GM21786 (cell line): ENCODE measurements at regions not wholly inside any gene's neighbourhood (a gene's known extent, or its start where the extent isn't known, plus 50 kb on each side); places are given as distances from the start of the nearest gene placed in this dataset.
"Not testable (repeated sequence)": the region's sequence is repeated elsewhere in the genome, so short reads cannot be mapped to it uniquely, and the experiment has no call there.

ENCODE experiments used
- ATAC-seq: cut with Tn5 transposase; IDR thresholded peaks from one replicate; pipeline ENCODE4 v1.9.1; 2021; ENCODE audit not compliant: unreplicated experiment

DNA sequence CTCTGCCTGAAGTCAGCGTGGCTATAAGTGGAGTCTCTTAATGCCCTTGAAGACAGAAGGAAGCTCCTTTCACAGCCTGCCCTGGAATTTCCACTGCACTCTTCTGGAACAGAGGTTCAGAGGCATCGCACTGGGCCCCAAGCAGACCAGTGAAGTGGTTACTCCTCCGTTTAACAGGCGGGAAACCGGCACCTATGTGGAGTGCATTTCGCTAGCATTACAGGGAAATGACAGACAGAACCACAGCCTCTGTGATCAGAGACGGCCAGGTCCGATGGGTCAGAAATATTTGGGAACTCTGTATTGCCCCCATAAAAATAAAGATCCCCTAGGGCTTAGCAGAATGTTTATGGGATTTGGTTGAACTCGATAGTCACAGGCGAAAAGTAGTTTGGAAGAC is 406.9 kb upstream of the PRKCQ start:
- no peak for ATAC-seq

DNA sequence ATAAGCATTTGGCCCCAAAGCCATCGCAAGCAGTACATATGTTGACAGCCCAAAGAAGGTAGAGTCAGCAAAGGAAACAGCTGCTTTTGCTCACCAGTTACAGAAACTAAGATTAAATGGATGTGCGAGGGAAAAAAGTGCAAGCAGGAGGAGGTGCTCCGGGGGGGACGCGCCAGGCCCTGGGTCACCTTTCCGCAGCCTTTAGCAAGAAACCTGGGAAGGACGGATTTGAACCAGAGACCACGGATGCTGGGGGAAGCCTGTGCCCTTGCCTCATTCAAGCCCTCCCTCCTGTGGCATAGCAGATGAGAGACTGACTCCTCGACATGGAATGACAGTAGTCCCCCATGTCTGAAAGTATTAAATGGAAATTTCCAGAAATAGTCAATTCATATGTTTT is 405.6 kb upstream of the PRKCQ start:
- no peak for ATAC-seq

DNA sequence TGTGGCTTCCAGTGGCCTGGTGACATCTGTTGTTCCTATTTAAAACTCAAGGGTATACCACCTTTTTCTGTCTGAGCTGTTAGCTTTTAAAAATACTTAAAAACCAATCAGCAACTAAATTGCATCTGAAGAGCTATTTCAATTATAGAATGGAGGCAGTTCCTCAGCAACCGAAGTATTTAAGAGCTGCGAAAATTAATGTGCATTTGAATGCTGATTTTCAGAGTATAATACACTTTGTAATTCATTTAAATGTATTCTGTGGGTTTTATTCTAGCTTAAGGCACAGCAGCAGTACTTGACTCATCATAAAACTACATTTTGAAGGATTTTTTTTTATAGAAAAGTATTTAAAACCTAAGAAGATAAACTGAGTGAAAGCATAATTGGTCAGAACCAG is 404.9 kb upstream of the PRKCQ start:
- no peak for ATAC-seq

DNA sequence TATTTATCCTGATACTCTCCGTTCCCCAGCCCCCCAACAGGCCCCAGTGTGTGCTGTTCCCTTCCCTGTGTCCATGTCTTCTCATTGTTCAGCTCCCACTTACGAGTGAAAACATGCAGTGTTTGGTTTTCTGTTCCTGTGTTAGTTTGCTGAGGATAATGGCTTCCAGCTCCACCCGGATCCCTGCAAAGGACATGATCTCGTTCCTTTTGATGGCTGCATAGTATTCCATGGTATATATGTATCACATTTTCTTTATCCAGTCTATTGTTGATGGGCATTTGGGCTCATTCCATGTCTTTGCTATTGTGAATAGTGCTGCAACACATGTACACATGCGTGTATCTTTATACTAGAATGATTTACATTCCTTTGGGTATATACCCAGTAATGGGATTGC is 403.9 kb upstream of the PRKCQ start:
- not testable (repeated sequence) for ATAC-seq

DNA sequence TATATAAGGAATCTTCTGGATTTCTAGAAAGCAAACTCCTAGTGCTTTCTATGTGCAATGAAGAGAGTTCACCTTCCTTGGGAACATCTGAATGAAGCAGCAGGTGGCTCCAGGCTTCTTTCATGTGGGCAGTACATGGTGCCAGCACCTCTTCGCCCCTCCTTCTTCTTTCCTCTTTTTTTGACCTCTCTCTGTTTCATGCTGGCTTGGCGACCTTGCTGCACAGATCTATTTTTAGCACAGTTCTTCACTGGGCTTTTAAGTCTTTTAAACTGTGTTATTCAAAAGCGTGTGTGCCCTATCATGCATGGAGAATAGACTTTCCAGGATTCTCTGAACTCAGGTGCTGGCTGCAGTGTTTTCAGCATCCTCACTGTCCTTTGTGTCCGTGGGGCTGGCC is 400.3 kb upstream of the PRKCQ start:
- ATAC-seq = no peak

DNA sequence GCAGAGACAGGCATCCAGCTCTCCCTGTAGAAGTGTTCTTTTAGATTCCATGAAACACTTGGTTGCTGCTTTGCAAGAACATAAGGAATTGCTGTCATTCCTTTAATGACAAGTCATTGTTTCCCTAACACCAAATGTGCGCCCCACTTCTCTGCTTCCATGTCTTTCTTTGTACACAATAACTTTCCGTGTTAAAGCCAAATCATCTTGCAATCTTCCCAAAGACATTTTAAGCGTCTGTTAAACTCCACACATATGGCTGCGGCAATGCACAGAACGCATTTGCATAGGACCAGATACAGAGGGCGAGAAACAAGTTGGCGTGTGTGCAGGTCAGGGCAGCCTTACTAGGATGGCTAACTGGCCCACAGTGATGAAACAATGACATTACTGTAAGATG is 399.3 kb upstream of the PRKCQ start:
- no peak for ATAC-seq

DNA sequence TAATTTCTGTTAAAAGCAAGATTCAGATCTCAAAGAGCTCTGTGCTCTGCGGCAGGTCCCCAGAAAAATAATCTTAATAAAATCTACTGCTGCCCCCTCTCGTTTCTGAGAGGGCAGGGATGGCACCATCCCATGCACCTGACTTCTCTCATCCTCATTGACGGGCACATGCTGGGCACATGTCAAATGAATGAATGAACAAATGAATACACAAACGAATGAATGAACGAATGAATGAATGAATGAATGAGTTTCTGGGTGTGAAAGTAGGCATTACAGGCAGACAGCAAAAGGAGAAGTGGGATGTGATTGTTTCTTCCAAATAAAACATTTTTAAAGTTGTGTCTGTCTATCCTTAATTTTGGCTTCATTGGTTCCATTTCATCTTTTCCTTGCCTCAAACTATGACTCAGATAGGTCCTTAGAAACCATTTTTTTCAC is 398.1 kb upstream of the PRKCQ start:
- ATAC-seq = no peak

DNA sequence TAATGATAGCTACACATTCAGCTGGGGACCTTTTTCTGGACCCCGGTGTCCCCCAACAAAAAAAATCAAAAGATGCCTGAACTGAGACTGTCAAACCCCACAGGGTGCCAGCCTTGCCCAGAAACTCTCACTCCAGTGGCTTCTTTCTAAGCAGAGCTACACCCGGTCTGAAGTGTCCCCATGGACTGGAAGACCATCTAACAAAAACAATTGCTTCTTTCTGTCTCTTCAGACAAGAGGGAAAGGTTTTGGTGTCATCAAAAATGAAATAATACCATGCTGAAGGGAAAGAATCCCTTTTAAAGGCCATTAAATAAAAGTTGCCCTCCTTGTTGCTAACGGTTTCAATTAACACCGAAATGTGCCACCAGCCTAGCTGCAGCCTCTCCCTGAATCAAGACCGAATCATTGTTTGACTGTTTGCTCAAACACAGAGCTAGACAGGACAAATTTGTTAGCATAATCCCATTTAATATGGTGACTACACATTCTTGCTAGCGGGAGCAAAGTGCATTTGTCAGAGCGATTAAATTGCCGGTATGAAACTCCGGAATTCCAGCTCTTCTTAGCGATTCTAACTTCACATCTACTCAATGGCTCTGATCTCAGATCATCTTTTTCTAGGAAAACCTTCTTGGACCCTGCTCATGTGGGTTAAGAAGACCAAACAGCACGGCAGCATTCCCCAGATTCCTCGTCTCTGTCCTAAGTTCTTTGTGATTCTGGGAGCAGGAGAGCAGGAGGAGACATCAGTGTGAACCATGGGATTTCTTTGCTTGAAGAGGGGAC is 397.5 kb upstream of the PRKCQ start:
- ATAC-seq = no peak

DNA sequence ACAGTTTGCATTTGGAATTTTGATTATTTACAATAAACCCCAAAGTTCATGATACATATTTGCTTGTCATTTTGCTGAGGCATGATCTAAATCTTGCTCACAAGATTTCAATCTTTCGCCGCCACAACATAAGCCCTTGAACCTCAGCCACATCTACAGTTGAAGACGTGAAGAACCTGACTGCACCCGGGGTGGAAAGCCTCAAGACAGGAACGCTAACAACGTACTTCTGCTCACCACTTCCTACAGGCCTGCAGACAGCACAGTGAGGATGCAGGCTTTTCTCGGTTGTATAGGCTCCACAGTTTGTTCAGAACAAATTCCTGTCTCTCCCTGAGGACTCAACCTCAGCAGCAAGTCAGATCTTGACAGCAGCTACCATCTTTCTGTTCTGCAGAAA is 393.8 kb upstream of the PRKCQ start:
- no peak for ATAC-seq

DNA sequence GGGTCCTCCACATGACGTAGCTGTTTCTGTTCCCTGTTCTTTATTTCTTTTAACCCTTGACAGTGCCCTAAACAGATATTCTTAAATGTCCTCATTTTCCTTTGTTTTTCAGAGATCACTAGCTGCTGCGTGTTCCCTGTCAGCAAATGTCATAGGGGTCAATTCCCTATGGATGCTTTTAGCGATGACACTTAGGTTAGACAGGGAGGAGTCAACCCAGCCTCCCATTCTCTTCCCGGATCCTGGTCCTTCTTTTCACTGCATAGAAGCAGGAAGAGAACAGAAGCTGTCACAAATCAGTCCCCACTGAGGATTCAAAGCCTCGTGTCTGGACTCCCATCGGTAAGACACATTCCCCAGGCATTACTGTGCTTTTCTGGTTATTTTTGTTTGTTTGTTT is 392.1 kb upstream of the PRKCQ start:
- no peak for ATAC-seq

DNA sequence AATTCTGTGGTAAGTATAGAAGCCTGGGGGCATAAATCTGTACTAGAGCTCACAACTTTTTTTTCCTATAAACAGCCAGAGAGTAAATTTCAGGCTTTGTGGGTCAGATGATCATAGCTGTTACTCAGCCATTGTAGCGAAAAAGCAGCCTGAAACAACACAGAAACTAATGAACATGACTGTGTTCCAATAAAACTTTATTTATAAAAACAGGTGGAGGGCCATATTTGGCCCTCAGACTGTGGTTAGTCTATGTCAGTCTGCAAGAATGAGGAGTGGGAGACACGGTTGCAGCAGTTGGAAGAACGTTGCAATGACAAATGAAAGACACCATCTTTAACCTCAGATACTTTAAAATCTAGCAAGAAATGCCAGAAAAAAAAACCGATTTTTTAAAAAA is 389.6 kb upstream of the PRKCQ start:
- no peak for ATAC-seq

DNA sequence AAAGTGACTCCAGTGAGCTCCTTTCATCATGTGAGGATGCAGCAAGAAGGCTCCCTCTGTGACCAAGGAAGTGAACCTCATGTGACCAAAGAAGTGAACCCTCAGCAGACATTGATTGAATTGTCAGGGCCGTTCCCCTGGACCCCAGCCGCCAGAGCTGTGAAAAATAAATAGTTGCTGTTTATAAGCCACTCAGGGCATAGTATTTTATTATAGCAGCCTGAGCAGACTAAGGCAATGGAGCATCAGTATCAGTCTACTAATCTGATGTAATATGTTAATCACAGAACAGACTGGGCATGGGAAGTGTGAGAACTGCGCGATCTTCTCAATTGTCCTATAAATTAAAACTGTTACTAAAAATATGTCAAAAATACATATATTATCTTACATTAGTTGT is 384.5 kb upstream of the PRKCQ start:
- ATAC-seq = no peak

DNA sequence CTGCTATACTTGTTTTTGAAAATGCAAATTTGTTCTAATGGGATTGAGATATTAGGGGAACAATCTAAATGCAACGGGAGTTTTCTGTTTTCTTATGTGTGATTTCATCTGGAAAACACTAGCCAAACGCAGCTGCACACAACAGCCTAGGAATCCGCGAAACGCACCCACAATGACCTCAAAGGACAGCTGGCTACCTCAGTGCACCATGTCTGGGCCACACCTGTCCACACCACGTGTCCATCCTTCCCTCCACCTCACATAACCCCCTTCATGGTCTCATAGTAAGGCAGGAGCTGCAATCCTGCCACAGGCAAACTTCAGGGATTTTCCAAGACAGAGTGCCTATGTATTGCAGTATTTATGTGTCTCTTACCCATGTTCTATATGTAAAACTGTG is 382.5 kb upstream of the PRKCQ start:
- ATAC-seq = no peak

DNA sequence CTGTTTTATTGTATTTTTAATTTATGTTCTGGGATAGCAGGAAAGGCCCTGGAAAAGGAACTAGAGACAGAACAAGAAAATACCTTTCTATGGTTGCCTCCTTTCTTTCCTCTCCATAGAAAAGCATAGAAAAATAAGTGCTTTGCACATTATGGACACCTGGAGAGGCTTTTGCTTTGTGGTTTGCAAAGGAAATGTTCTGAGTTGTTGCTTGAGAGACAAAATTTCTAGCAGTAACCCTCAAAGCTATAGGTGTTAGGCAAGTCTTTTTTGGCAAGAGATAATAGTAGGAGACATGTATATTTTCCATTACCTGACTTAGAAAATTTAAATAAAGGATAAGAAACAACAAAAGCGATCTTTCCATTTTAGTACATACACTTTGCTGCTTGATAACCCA is 378.6 kb upstream of the PRKCQ start:
- ATAC-seq = no peak

DNA sequence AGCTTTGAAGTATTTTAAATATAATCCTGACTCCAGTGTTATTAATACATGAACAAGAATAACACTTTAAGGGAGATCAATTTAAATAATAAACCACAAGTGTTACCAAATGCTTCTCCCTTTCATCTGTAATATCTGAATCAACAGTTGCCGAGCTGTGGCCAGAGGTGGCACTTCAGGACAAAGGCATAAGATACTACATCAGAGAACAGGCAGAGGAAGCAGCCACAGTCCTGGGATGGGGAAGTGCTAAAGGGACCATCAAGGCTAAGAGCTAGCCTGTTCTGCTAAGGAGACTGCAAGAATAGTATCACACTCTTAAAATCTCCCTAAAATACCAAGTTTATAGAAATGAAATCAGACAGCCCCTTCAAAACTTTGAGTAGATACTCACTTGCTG is 378.2 kb upstream of the PRKCQ start:
- ATAC-seq = no peak

DNA sequence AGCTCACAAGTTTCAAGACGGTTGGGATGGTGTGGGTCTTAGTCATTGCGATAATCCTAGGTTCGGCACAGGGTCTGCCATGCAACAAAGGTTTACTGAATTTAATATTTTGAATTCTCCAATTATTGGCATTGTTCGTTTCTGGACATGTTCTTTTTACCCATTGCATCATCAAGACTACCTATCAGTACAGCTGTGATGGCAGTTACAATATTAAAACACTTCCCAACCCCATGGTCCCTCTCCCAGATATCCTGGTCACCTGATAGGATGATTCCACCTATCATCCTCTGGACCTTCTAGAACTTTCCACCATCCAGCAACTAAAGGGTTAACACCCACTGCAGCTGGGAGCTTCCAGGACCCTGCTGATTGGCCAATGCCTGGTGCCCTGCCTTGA is 377.8 kb upstream of the PRKCQ start:
- no peak for ATAC-seq

DNA sequence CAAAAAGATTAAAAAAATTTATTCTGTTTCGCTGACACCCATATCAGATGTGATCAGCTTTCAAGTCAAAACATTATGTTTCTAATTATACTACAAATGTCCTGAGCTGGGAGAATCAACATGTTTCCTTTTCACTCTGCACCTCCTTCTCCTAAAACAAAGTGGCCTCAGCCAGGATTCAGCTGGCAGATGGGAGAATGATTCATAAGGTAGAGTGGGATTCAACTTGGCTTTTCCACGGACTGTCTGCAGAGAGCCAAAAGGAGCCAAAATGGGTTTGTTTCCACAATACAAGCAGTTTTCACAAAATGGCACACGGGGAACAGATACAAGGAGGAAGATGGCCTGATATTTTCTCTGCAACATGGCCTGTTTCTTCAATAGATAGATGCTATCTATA is 376.5 kb upstream of the PRKCQ start:
- no peak for ATAC-seq

DNA sequence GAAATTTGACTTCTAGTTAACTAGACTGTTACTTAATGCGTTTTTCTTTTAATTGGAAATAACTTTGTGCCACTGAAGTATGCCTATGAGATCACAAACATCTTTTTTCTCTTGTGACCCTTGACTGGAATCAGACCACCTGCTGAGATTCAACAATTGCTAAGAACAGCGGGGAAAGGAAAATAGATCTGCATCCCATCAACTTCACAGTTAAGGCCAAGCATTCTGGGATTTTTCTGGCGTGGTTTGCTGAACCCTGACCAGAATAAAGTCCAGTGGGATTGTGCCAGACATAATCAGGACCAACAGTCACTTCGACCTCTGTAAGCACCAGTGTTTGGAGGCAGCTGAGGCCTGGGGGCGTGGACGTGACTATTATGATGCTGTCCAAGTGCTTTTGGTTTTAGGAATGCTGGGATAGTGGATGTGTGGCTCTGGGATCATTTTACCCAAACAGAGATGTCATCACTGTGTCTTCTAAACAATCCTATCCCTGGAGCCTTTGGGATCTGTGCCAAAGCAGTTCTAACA is 373.3 kb upstream of the PRKCQ start:
- ATAC-seq = no peak

DNA sequence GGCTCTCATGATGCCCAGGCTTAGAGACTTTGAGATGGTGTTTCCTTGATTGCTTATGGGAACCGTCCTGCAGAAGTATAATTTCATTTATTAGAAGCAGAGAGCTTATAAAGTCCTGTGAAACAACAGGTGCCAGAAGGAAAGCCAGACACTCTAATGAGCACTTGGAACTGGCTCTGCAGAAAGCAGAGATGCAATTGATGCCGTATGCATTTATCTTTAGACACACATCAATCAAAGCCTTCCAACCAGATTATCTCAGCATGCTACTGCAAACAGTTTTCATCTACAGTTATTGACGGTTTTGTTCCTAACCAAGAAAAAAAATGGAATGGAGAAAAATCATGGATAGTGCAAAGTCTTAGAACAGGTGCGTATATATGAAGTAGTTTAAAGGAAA is 371.7 kb upstream of the PRKCQ start:
- no peak for ATAC-seq

DNA sequence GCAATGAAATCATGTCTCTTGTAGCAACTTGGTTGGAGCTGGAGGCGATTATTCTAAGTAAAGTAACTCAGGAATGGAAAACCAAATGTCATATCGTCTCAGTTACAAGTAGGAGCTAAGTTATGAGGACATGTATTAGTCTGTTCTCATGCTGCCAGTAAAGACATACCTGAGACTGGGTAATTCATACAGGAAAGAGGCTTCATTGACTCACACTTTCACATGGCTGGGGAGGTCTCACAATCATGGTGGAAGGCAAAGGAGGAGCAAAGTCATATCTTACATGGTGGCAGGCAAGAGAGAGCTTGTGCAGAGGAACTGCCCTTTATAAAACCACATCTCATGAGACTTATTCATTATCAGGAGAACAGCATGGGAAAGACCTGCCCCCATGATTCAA is 370.1 kb upstream of the PRKCQ start:
- ATAC-seq = no peak

DNA sequence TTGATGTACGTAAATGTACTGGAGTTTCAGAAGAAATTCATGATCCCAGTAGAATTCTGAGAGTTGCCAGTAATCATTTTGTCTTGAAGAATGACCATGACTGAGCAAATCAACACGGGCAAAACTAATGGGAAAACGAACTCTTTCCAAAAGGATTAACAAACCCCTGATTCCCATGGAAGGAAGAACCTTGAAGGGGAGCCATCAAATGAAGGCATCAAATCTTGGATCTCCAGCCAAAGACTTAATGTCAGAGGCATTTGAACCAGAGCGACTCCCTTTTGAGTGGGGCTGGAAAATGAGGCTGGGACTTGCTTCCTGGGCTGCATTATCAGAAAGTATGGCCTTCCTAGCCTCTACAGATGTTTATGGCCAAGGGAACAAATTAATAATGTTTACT is 364.4 kb upstream of the PRKCQ start:
- ATAC-seq = no peak

DNA sequence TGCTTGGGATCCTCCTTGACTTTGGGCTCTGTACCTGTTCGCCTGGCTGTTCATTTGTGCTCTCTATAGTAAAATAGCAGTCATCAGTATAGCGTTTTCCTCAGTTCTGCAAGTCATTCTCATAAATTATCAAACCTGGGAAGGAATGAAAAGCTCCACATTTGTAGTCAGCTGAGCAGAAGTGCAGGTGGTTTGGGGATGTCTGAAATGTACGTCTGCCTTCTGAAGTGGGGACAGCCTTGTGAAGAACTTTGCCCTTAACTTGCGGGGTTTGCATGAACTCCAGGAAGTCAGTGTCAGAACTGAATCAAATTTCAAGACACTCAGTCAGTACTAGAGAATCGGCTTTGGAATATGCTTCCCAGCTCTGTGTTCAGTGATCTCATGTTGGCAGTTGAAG is 358.3 kb upstream of the PRKCQ start:
- no peak for ATAC-seq

DNA sequence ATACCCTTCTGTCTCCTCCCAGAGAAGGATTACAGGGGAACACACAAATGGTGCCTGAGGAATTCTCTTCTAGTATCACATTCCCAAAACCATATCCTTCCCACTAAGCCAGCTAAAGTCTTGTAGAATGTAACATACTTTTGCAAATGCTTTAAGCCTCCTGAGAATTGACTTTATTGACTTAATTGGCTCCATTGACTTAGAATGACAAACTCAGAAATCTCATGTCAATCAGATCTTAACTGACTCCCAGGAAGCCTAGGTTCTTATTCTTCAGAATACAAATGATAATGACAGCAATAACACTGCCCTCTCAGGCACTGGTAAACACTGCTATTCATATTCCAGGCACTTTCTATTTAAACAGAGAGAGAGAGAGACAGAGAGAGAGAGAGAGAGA is 356.9 kb upstream of the PRKCQ start:
- ATAC-seq = no peak
